ENCODE measurements at regions not wholly inside any gene's neighbourhood (a gene's known extent, or its start where the extent isn't known, plus 50 kb on each side); places are given as distances from the start of the nearest gene placed in this dataset.
A peak's percentile ranks its signal among the peaks of the same experiment; 100 is the strongest.

DNA sequence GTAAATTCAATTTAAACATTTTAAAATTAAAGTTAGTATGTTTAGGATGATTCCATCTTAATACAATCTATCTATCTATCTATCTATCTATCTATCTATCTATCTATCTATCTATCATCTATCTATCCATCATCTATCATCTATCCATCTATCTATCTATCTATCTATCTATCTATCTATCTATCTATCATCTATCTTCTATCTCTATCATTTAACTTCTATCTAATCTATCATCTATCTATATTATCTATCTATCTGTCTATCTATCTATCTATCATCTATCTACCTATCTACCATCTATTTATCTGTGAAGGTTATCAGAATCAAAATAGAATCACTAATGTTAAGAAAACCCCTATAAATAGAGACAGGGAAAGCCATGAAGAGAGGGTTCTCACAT is 78.3 kb downstream of the RAMP3 start:
- no peak for DNase-seq (ENCODE audit: low spot score)

DNA sequence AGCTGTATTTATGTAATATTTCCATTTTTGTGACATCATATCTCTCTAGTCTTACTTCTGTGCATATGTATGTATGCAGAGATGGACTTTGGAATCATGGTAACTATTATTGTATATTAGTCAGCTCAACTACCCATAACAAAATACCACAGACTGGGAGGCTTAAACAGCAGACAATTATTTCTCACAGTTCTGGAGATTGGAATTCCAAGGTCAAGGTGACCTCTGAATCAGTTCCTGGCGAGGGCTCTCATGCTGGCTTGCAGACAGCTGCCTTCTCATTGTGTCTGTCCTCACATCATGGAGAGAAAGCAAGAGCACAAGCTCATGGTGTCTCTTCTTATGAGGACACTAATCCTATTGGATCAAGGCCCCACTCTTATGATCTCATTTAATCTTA is 79.1 kb downstream of the RAMP3 start:
- DNase-seq (ENCODE audit: low spot score): no peak

DNA sequence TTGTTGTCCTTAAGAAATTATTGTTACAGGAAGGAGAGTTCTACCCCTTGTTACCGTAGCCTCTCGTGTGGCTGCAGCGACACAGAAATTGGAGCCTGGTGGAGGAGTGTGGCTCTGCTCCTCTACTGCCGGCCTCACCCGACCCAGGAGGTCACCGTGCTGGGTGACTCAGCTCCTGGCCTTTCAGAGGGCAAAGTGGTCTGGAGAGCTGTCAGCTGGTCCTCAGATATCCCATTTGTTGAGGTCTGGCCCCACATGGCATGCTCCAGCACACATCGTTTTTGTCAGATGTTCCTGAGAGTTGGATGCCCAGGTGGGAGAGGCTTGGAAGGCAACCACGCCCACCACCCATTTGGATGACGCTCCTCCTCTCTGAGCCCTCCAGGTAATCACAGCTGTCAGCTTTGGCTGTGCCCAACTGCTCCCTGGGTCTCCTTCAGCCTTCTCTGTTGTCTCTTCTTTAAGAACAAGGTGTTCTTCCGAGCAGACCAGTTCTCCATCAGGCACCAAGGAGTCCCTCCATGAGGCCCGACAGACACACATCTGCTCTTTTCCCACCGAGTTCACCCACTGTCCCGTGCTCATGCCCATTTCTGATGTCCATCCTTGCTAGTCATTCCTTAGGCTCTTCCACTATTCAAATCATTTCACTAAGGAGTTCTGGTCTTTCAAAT is 80.3 kb downstream of the RAMP3 start:
- no peak for DNase-seq (ENCODE audit: low spot score)

DNA sequence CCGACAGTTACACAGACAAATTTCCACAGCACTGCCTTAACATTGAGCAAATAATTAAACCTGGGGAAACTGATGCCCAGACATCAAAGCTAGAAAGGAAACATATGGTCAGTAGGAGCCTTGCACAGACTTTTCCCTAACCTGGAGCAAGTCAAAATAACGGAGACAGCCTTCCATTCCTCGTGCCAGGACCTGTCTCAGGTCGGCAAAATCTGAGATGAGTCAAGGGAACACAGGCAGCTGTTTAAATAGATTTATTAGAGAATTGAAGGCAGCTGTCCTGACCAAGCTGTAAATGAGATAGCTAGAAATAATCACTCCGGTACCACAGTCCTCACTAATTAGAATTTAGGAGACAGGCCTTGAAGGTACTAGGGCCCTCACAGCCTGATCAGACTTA is 81.2 kb downstream of the RAMP3 start:
- no peak for DNase-seq (ENCODE audit: low spot score)

DNA sequence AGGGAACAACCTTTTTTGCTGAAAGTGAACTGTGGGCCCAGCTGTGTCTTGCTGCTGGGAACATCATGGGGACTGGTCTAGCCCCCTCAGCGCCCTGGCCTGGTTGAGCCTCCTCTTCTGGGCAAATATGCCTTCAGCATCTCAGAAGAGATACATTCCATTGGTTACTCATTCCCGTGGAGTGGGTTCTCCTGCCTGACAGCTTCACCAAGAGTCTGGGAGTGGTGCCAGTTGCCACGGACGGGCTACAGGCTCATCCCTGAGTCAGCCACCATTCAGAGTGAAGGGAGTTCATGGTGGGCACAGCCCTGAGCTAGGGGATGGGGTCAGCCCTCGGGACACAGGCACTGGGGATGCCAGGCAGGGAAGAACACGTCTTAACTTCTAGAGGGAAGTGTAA is 81.9 kb downstream of the RAMP3 start:
- DNase-seq (ENCODE audit: low spot score): peak; percentile 82

DNA sequence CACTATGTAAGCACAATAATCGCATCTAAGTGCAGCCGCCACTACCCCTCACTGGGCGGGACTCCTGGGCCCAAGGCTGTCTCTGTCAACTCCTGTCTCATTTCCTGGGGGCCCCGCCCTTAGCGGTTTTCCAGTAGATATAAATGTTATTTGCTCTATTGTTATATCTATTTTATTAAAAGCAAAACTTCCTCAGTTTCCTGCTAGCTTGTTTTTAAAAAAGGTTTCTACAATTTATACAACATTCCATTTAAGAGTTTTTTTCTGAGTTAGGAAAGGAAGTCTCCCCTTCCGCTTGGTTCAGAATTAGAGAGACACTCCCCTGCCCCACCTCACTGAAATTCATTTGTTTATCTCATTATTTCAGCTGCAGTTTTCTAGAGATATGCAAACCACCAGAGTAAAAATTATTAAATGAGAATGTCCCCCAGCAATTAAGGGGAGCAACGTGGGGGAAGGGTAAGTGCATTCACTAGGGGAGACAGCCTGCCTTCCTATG is 82.7 kb downstream of the RAMP3 start:
- DNase-seq (ENCODE audit: low spot score): peak; percentile 38

DNA sequence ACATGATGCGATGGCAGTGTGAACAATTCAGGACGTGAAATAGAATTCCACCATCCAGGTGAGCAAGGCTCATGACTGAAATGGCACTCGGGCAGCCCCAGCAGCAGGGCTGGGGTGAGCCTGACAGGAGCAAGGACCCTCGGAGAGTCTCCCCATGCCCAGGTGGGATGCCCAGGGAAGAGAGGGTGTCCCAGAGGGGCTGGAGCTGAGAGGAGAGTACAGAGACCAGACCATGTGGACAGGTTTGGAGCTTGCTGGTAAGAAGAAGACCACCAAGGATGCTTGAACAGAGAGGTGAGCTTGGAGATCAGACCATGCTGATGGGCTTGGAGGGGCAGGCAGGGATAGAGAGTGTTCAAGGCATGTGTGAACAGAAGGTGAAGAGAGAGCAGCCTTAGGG is 83.3 kb downstream of the RAMP3 start:
- DNase-seq (ENCODE audit: low spot score): no peak

DNA sequence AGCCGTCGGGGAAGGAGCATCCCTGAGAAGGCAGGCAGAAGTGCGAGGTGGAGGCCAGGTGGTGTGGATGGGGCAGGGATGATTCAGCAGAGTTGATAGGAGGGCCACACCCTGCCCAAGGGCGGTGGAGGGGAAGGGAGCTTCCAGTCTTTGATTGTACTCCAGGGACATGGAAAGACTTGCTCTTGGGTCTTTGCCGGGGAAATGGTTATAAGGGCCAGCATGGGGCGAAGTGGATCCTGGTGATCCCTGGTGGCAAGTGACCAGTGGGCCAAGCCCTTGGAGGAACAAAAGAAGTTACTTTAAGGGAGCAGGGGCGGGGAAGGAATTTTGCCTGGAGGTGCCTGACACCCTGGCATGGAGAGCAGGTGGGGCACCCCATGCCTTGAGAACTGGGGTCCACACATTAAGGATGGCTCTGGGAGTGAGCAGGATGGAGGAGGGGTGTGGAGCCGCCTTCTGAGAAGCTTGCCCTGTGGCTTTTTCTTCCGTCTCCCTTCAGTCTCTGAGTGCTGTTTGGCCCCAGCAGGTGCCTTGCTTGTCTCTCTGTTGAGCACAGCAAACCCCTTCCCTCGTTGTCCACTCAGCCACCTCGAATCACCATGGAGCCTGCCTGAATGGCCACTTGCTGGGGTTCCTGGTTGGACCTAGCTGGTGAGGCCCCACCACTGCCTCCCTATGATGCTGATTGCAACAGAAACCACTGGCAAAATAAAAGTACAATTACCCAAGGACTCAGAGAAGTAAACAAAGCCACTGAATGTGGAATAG is 83.9 kb downstream of the RAMP3 start:
- peak; percentile 45 for DNase-seq (ENCODE audit: low spot score)

DNA sequence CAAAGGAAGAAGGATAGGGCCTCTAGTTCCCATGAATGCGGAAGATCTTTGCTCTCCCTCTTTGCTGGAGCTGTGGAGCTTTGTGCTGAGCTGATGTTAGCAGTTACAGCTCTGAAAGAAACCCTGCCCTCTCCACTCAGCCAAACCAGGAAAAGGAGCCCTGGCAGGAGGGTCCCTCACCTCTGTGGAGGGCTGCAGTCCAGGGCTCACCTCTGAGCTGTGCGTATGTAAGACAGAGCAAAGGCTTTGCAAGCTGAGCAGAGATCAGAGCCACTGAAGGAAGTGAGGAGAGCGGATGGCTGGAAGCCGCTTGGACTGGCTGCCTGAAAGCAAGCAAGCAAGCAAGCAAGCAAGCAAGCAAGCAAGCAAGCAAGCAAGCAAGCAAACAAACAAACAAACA is 84.7 kb downstream of the RAMP3 start:
- no peak for DNase-seq (ENCODE audit: low spot score)

DNA sequence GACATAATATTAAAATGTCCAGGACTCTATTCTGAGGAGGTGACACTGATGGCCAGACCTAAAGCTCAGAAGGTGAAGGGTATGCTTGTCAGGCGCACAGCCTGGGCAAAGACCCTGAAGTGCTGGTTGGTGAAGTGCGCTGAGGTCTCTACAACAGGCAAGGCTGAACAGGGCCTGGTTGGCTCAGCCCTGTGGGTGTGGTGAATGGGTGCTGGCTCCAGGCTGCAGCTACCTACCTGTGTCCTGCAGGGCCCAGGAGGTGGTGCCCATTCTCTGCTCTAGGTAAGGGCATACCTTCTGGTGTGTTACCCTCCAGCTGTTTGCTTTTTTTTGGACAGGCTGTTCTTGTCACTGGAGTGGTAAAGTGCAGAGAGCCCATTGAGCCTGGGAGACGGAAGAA is 85.1 kb downstream of the RAMP3 start:
- no peak for DNase-seq (ENCODE audit: low spot score)

DNA sequence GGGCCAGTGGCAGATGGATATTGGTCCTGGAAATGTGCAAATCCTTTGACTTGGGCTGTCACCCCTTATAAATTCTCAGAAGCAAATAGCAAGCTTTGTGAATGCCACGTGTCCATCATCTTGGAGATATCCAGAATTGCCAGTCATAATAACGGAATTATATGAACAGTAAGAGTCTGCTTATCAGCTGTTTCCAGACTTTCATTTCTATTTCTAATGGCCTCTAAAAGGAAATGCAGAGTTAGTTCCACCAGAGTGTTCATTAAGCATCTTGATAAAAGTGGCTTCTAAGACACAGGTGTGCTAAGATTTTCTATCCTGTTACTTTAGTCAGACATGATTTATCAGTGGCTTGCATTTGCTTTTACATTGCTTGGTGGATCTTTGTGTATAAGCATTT is 87.4 kb downstream of the RAMP3 start:
- DNase-seq (ENCODE audit: low spot score): no peak

DNA sequence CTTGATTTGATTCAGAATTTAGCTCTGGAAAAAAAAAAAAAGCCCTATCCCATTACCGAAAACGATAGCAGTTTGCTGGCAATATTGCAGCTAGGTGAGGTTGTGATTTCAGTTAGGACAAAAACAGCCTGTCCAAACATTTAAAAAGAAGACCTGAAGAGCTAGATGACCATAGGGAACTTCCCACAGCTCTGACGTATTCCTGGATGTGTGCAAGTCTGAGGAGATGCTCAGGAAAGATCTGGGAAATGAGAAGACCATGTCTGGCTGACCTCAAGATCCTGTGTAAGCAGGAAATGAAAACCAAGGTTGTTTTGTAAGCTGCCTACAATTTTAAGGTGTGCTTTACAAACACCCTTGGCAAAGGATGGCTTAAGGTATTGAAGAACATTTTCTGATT is 88.7 kb downstream of the RAMP3 start:
- no peak for DNase-seq (ENCODE audit: low spot score)

DNA sequence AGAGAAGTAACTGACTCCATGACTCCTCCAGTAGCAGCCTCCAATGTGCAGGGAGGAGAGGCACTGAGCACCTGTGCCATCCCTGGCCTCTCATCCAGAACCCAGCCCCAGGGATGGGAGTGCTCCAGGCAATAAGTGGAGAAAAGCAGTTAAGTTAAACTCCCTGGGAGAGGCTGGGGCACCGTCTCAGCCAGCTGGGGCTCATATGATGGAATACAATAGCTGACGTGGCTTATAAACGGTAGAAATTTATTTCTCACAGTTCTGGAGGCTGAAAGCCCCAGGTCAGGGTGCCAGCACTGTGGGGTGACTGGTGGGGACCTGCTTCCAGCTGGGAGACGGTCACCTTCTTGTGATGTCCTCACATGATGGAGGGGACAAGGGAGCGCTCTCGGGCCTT is 94.7 kb downstream of the RAMP3 start:
- no peak for DNase-seq (ENCODE audit: low spot score)

DNA sequence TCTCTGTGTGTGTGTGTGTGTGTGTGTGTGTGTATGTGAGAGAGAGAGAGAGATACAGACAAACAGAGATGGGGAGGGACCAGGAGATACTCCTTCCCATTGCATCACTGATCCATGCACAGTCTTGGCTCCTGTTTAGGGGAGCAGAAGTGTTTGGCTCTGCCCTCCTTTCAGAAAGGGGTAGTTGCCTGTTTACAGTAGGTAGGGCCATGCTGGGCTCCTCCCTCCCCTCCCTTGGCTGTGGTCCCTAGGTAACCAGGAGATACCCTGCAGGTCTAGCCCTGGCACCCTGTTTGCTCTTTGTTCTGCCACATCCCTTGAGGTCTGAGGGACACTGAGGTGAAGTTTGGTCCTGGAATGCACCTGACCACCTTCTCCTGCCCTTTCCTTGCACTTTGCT is 95.3 kb downstream of the RAMP3 start:
- DNase-seq (ENCODE audit: low spot score): no peak

DNA sequence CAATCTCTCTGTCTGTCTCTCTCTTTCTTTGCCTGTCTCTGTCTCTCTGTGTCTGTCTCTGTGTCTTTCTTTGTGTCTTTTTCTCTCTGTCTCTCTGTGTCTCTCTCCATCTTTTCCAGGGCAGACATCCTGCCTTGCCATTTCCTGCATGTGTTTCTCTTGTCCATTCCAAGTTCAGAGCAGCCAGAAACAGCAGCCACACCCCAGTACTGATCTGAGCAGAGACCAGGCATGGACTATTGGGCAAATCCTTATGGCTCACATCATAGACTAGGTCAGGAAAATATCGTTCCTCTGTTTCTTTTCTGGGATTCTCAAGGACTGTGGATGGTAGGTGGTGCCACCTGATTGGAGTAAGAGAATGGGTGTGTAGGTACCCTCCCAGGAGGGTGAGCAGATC is 95.8 kb downstream of the RAMP3 start:
- no peak for DNase-seq (ENCODE audit: low spot score)

DNA sequence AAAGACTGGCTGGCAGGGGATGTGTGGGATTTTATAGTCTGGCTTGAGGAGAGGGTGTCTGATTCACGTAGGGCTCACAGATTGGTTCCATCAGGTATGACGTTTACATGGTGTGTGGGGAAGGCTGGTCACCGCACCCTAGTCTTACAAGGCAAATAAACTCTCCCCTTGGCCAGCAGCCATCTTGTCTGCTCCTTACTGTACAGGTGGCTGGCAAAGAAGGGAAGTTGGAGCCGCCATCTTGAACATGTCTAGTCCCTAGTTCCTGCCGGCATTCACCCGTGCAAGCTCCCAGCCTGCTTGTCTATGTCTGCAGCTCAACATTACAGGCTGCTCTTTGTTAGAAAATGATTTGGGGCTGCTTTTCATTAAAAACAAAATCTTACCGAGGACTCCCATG is 97.6 kb downstream of the RAMP3 start:
- DNase-seq (ENCODE audit: low spot score): no peak

DNA sequence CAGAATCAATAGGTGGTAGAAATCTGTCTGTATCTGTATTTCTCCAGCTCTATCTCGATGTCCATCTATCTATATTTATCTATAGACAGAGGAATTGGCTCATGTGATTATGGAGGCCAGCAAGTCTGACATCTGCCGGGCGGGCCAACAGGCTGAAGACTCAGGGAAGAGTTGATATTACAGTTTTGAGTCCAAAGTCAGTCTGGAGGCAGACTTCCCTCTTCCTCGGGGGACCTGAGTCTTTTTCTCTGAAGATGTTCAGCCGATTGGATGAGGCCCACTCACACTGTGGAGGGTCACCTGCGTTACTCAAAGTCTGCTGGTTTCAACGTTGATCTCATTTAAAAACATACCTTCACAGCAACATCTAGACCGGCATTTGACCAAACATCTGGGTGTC is 98.7 kb downstream of the RAMP3 start:
- DNase-seq (ENCODE audit: low spot score): no peak

DNA sequence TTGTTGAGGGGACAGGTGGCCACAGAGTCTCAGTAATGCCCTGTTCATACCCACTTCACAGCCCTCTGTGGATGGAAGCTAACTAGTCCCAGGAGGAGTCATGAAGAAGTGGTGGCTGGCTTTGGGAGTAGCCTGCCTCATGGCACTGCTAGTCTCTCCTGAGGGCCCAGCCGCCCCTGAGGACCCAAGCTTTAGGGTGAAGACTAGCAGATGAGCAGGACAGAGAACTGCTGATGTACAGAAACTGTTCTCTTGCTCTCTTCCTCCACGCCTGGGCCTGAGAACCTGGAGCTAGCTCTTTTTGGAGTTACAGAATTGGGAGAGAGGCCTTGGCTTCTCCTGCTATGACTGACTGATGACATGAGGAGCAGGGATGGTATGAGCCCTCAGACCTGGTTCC is 99.2 kb downstream of the RAMP3 start:
- DNase-seq (ENCODE audit: low spot score): no peak

DNA sequence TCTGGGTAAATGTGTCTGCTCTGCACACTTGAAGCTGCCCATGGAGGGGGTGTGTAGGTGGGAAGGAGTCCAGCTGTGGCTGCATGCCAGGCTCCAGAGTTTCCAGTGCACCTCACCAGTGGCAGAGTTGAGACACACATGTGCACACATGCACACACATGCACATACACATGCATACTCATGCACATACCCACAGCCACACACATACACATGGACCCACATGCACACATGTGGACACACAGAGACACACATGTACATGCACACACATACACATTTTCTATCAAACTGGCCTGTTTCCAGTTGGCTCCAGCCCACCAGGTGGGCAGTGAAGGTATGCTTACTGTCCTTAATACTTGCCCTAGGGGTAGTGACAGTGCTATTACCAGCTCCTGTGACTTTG is 99.7 kb downstream of the RAMP3 start:
- DNase-seq (ENCODE audit: low spot score): no peak

DNA sequence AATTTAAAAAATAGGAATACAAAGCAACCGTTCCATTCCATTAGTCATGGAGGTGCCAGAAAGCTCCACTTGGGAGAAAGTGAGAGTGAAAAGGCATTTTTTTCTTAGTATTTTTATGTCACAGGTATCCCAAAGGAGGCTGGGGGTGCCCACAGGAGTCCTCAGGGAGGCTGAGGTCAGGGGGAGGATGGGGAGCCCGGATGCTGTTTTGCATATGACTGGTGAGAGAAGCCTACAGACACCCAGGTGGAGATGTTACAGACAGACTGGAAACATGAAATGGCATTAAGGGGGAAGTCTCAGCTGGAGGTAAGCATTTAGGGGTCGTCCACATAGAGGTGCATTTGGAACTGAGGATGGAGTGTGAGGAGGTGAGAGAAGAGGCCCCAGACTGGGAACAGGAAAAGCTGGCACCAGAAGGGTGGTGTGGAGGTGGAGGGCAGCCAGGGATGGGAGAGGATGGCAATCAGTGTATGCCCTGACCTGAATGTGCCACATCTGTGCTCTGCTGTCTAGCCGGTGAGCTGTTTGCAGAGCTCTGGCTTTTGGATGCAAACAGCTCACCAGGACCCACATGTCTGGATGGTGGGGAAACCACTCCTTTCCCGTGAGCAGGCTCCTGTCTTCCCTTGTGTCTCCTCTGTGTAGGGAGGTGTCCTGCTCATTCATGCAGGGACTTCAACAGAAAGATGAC is 101.1 kb downstream of the RAMP3 start:
- no peak for DNase-seq (ENCODE audit: low spot score)

DNA sequence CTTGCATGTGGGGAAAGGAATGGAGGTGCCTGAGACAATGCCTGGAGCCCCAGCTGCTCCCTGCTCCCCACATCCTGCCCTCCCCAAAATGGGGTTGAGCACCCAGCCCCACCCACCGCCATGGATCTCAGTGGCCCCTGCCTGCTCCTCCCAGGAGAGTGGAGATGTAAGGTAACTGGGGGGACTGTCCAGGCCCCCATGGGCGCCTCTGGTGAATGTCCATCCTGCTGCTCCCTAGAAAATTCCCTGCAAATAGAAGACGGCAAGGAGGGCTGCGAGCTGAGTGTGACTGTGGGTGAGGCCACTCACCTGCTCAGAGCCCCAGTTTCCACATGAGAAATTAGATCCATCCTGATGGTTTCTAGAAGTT is 101.6 kb downstream of the RAMP3 start:
- no peak for DNase-seq (ENCODE audit: low spot score)

DNA sequence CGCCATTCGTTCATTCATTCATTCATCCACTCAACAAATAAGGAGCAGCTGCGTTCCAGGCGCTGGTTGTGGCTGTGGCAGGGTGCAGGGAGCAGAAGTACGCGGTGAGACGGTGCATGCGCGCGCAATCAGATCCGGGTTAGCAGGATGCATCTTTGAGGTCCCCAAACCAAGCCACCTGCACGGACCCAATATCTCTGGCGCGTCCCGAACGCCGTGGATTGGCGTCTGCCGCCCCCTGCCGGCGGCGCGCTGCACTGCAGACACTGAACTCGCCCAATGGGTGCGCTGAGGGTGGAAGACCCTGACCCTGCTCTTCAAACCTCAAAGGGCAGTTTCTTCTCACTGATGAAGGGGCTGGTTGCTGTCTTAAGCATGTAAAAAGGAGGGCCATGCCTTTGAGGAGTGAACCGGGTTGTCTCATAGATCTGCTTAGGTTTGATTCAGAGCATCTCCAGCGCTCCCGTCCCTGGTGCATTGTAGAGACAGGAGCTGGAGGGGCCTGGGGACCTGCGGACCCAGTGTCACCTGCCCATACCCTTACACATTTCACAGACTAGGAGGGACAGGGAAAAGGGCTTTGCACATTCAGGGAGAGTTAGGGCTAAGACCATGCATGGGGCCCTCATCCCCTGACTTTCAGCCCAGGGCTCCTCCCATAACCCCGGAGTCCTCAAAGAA is 102.5 kb downstream of the RAMP3 start:
- DNase-seq (ENCODE audit: low spot score): no peak

DNA sequence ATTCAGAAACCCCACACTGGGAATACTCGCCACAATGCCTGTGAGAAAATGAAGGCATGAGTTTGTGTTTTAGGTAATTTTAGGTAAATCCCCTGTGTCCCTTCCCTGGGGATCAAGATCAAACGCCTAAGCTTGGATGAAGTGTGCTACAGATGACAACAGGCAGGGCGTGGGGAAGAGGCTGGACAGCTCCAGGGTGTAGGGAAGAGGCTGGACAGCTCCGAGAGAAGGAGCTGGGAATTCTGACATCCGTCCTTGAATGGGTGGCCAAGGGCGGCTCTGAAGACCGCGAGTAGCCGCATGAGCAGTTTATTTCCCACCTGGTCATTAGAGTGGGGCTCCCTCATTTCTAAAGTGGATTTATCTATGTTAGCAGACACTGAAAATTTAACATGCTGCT is 109.7 kb downstream of the RAMP3 start:
- no peak for DNase-seq (ENCODE audit: low spot score)

All from A172 (cell line).